ENCODE measurements at regions not wholly inside any gene's neighbourhood (a gene's known extent, or its start where the extent isn't known, plus 50 kb on each side); places are given as distances from the start of the nearest gene placed in this dataset.

GRCh38 chr2:6214471-6214870 is 522.3 kb downstream of the SOX11 start:
- Histone ChIP-seq H3K27ac (no peak overlapping the region), H3K36me3 (no peaks in the 10 kb centered on the region), H3K4me3 (no peak overlapping the region), H3K9me3 (no peaks in the 10 kb centered on the region), H3K27me3 (no peaks in the 10 kb centered on the region), H3K4me1 (no peaks in the 10 kb centered on the region)
- no peak for DNase-seq (ENCODE audit: low spot score)
- TF ChIP-seq, protein P1, sequence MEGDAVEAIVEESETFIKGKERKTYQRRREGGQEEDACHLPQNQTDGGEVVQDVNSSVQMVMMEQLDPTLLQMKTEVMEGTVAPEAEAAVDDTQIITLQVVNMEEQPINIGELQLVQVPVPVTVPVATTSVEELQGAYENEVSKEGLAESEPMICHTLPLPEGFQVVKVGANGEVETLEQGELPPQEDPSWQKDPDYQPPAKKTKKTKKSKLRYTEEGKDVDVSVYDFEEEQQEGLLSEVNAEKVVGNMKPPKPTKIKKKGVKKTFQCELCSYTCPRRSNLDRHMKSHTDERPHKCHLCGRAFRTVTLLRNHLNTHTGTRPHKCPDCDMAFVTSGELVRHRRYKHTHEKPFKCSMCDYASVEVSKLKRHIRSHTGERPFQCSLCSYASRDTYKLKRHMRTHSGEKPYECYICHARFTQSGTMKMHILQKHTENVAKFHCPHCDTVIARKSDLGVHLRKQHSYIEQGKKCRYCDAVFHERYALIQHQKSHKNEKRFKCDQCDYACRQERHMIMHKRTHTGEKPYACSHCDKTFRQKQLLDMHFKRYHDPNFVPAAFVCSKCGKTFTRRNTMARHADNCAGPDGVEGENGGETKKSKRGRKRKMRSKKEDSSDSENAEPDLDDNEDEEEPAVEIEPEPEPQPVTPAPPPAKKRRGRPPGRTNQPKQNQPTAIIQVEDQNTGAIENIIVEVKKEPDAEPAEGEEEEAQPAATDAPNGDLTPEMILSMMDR (IDR thresholded peaks at IDR 0.05), result no peak

DNA sequence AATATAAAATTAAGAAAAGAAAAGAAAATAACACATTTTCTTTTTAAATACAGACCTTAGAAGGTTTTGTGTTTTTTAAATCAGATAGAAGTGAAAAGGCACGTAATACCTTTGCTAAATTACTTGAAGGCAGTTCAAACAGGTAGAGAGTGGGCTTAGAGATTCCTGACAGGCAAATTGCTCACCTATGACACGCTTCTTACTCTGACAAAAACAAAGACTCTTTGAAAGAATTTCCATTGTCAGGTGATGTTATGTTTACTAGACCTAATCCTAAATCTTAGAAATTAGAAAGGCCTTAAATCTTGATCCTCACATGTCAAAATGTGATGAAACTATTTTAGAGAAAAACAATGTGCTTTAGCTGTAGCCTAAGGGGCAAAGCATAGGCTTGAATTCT is 522.9 kb downstream of the SOX11 start:
- no peaks in the 10 kb centered on the region for H3K4me1 ChIP-seq
- H3K4me3 ChIP-seq, result no peak overlapping the region
- H3K36me3 ChIP-seq, result no peaks in the 10 kb centered on the region
- H3K27ac ChIP-seq, result no peak overlapping the region
- H3K9me3 ChIP-seq, result no peaks in the 10 kb centered on the region
- TF ChIP-seq, protein P1 (IDR thresholded peaks at IDR 0.05), result no peak
- DNase-seq (ENCODE audit: low spot score), result no peak
- H3K27me3 ChIP-seq, result no peaks in the 10 kb centered on the region

DNA sequence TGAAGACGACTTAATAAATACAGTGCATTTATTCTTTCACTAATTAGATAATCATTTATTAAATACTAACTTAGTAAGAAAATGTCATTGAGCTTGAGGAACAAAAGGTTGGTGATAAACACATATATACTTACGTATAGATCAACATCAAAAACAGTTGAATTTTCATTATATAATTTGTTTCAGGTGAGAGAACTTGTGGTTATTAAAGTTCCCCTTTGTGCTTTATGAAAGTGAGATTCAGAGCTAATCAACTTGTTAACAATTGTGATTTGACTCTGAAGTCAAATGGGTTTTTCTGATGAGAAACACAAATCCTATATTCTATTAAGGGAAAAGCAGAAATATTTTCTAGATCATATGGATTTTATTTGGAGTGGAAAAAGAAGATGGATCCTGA is 524.0 kb downstream of the SOX11 start:
- Histone ChIP-seq H3K4me1 (no peaks in the 10 kb centered on the region), H3K27ac (no peak overlapping the region), H3K36me3 (no peaks in the 10 kb centered on the region), H3K27me3 (no peaks in the 10 kb centered on the region), H3K4me3 (no peak overlapping the region), H3K9me3 (no peaks in the 10 kb centered on the region)
- no peak for DNase-seq (ENCODE audit: low spot score)
- TF ChIP-seq, protein P1 (IDR thresholded peaks at IDR 0.05), result no peak

- no peaks in the 10 kb centered on the region for H3K36me3 ChIP-seq
- DNase-seq (ENCODE audit: low spot score), result no peak
- no peaks in the 10 kb centered on the region for H3K27me3 ChIP-seq
- H3K4me3 ChIP-seq, result no peak overlapping the region
- no peaks in the 10 kb centered on the region for H3K9me3 ChIP-seq
- no peaks in the 10 kb centered on the region for H3K4me1 ChIP-seq
- TF ChIP-seq, protein P1 (IDR thresholded peaks at IDR 0.05), result no peak
- H3K27ac ChIP-seq, result no peak overlapping the region
These were observed 526.7 kb downstream of the SOX11 start for GRCh38 chr2:6218926-6219325.

DNA sequence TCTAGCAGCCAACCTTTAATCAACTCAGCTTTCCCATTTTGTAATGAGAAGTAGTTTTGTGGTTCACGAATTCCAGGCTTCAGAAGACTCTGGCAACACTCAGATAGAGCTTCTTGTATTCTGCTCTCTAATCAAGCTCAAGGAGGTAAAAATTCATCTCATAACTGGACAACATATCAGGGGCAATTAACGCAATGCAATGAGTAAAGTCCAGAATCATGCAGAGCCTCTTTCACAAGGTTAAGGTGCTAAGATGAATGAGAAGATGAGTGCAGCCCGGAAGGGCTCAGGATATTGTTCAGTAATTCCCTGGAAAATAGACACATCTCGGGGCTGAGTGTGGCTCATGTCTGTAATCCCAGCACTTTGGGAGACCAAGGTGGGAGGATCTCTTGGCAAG is 527.7 kb downstream of the SOX11 start:
- TF ChIP-seq, protein P1 (IDR thresholded peaks at IDR 0.05), result no peak
- Histone ChIP-seq H3K27ac (no peak overlapping the region), H3K9me3 (no peaks in the 10 kb centered on the region), H3K4me1 (no peaks in the 10 kb centered on the region), H3K36me3 (no peaks in the 10 kb centered on the region), H3K4me3 (no peak overlapping the region), H3K27me3 (no peaks in the 10 kb centered on the region)
- no peak for DNase-seq (ENCODE audit: low spot score)

DNA sequence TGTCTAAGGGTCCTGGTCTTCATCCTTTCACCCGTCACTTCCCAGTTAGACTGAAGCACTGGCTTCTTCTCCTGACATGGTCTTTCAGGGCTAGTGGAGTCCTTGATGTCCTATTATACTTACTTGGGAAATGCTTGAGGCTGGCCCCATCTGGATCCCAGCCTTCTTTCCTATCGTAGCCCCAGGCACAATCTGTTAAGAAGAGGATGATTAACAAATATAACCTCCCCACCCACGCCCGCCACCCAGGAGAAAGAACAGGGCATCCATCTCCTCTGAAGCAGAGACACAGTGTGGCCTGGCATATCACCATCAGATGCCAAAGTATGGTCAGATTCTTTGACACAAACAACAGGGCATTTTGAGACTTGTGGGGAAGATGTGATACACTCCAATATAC is 530.1 kb downstream of the SOX11 start:
- no peaks in the 10 kb centered on the region for H3K9me3 ChIP-seq
- TF ChIP-seq, protein P1 (IDR thresholded peaks at IDR 0.05), result no peak

More for the DNA sequence above, 530.1 kb downstream of the SOX11 start:
- no peaks in the 10 kb centered on the region for H3K36me3 ChIP-seq
- no peak overlapping the region for H3K4me3 ChIP-seq
- H3K27ac ChIP-seq, result no peak overlapping the region
- H3K4me1 ChIP-seq, result no peaks in the 10 kb centered on the region
- no peaks in the 10 kb centered on the region for H3K27me3 ChIP-seq
- DNase-seq (ENCODE audit: low spot score), result no peak

All from right atrium auricular region (tissue), 2 donors.